Upper lobe of left lung (tissue), 6 donors: ENCODE measurements at regions not wholly inside any gene's neighbourhood (a gene's known extent, or its start where the extent isn't known, plus 50 kb on each side); places are given as distances from the start of the nearest gene placed in this dataset.

Experiments
- ATAC-seq, 2 donors: fragments of 200-7000 bp; cut with Tn5 transposase; one replicate each; pipeline ENCODE4 v1.9.1; 2022; ENCODE audit warnings: mild to moderate bottlenecking in 2 of 2, moderate library complexity in 2 of 2; ENCODE audit not compliant: low FRiP score in 2 of 2
- DNase-seq, 2 donors: peaks; one replicate each; pipeline ENCODE4 v3.0.0-alpha.2; 2019 to 2020
- H3K27ac ChIP-seq, 4 donors: fragments of 200-600 bp; sonication (generic); one replicate each; pipeline ENCODE4 v1.5.1; 2016 to 2019
- H3K27me3 ChIP-seq, 4 donors: fragments of 200-600 bp; sonication (generic); one replicate each; pipeline ENCODE4 v1.5.1; 2017 to 2019
- H3K36me3 ChIP-seq, 4 donors: fragments of 200-600 bp; sonication (generic); one replicate each; pipeline ENCODE4 v1.5.1; 2016 to 2019
- H3K4me1 ChIP-seq, 4 donors: fragments of 200-600 bp; sonication (generic); one replicate each; pipeline ENCODE4 v1.5.1; 2018 to 2019
- H3K4me3 ChIP-seq, 4 donors: fragments of 200-600 bp; sonication (generic); one replicate each; pipeline ENCODE4 v1.5.1; 2017 to 2019; ENCODE audit warnings: mild to moderate bottlenecking in 2 of 4, moderate library complexity in 1 of 4
- H3K9me3 ChIP-seq, 4 donors: fragments of 200-600 bp; sonication (generic); one replicate each; pipeline ENCODE4 v1.5.1; 2018 to 2019
- EP300 ChIP-seq, 4 donors: sonication (generic); formaldehyde crosslinking; IDR thresholded peaks; one replicate each; pipeline ENCODE4 v1.5.1; 2017; ENCODE audit warnings: antibody characterized with exemption in 4 of 4, control low read depth in 2 of 4
- POLR2A ChIP-seq, 4 donors: fragments of 450-650 bp; IDR thresholded peaks; one replicate each; pipeline ENCODE4 v1.5.1; 2016 to 2017; ENCODE audit warnings: antibody characterized with exemption in 4 of 4, mild to moderate bottlenecking in 2 of 4
- POLR2AphosphoS5 ChIP-seq, 2 donors: sonication (generic); formaldehyde crosslinking; IDR thresholded peaks; one replicate each; pipeline ENCODE4 v1.5.1; 2017; ENCODE audit warnings: antibody characterized with exemption in 2 of 2
- WGBS, 2 donors: methylation state at CpG; one replicate each; pipeline ENCODE4 v1.1.5; 2017 to 2018; 5-methylcytosine and 5-hydroxymethylcytosine counted together
- TF ChIP-seq, protein P1 (sequence below), 6 experiments: fragments of 450-650 bp in 4 of 6; fragments of 200-600 bp in 2 of 6; sonication (generic) in 2 of 6; IDR thresholded peaks; one replicate each; pipeline ENCODE4 v1.5.1; 2016 to 2019; ENCODE audit warnings: antibody characterized with exemption in 6 of 6
- donor health status: DM: no; HTN: no; CAD: no; lungs with moderate emphysema.
- donor health status: DM: no; HTN: yes; CAD: no; lungs with severe emphysema.

- WGBS, 2 donors, result 42 to 47% methylated on average over 4 to 5 of the region's 5 CpGs
- peaks cover 0 to 7% (median 0%) of the 10 kb centered on the region in 4 donors for H3K9me3 ChIP-seq
- no peaks in the 10 kb centered on the region for H3K27me3 ChIP-seq
- no peaks in the 10 kb centered on the region for H3K4me1 ChIP-seq
- no peak overlapping the region for H3K27ac ChIP-seq
- H3K36me3 ChIP-seq, result no peaks in the 10 kb centered on the region
- no peak for ATAC-seq
- DNase-seq, result no peak
- no peak overlapping the region for H3K4me3 ChIP-seq
- no peak for TF ChIP-seq POLR2AphosphoS5 (IDR thresholded peaks at IDR 0.05)
- no peak for TF ChIP-seq EP300 (IDR thresholded peaks at IDR 0.05)
- TF ChIP-seq, protein P1, sequence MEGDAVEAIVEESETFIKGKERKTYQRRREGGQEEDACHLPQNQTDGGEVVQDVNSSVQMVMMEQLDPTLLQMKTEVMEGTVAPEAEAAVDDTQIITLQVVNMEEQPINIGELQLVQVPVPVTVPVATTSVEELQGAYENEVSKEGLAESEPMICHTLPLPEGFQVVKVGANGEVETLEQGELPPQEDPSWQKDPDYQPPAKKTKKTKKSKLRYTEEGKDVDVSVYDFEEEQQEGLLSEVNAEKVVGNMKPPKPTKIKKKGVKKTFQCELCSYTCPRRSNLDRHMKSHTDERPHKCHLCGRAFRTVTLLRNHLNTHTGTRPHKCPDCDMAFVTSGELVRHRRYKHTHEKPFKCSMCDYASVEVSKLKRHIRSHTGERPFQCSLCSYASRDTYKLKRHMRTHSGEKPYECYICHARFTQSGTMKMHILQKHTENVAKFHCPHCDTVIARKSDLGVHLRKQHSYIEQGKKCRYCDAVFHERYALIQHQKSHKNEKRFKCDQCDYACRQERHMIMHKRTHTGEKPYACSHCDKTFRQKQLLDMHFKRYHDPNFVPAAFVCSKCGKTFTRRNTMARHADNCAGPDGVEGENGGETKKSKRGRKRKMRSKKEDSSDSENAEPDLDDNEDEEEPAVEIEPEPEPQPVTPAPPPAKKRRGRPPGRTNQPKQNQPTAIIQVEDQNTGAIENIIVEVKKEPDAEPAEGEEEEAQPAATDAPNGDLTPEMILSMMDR (IDR thresholded peaks at IDR 0.05), result no peak
- TF ChIP-seq POLR2A (IDR thresholded peaks at IDR 0.05), result no peak
These were observed 268.5 kb upstream of the LDB2 start for GRCh38 chr4:17166954-17167353.

- ATAC-seq, result no peak
- WGBS, 2 donors, result 71 to 73% methylated on average over 1 of the region's 1 CpG
- TF ChIP-seq POLR2A (IDR thresholded peaks at IDR 0.05), result no peak
- no peak for TF ChIP-seq POLR2AphosphoS5 (IDR thresholded peaks at IDR 0.05)
- TF ChIP-seq, protein P1 (IDR thresholded peaks at IDR 0.05), result no peak
- no peak for TF ChIP-seq EP300 (IDR thresholded peaks at IDR 0.05)
These were observed 266.8 kb upstream of the LDB2 start for GRCh38 chr4:17165286-17165685.

GRCh38 chr4:17164666-17165065 lies 266.2 kb upstream of the LDB2 start:
- WGBS, 2 donors, result 80 to 81% methylated on average over 2 of the region's 2 CpGs
- TF ChIP-seq EP300 (IDR thresholded peaks at IDR 0.05), result no peak
- no peak for TF ChIP-seq POLR2AphosphoS5 (IDR thresholded peaks at IDR 0.05)
- no peak for TF ChIP-seq POLR2A (IDR thresholded peaks at IDR 0.05)
- TF ChIP-seq, protein P1 (IDR thresholded peaks at IDR 0.05), result no peak
- no peak for ATAC-seq
- Histone ChIP-seq H3K36me3 (no peaks in the 10 kb centered on the region), H3K9me3 (peaks cover 0 to 16% (median 0%) of the 10 kb centered on the region in 4 donors), H3K4me3 (no peak overlapping the region), H3K27me3 (no peaks in the 10 kb centered on the region), H3K27ac (no peak overlapping the region), H3K4me1 (no peaks in the 10 kb centered on the region)
- no peak for DNase-seq

More at GRCh38 chr4:17165286-17165685, 266.8 kb upstream of the LDB2 start:
- no peak overlapping the region for H3K27ac ChIP-seq
- H3K4me3 ChIP-seq, result no peak overlapping the region
- H3K9me3 ChIP-seq, result peaks cover 0 to 16% (median 0%) of the 10 kb centered on the region in 4 donors
- no peaks in the 10 kb centered on the region for H3K36me3 ChIP-seq
- no peaks in the 10 kb centered on the region for H3K4me1 ChIP-seq
- no peaks in the 10 kb centered on the region for H3K27me3 ChIP-seq
- no peak for DNase-seq

DNA sequence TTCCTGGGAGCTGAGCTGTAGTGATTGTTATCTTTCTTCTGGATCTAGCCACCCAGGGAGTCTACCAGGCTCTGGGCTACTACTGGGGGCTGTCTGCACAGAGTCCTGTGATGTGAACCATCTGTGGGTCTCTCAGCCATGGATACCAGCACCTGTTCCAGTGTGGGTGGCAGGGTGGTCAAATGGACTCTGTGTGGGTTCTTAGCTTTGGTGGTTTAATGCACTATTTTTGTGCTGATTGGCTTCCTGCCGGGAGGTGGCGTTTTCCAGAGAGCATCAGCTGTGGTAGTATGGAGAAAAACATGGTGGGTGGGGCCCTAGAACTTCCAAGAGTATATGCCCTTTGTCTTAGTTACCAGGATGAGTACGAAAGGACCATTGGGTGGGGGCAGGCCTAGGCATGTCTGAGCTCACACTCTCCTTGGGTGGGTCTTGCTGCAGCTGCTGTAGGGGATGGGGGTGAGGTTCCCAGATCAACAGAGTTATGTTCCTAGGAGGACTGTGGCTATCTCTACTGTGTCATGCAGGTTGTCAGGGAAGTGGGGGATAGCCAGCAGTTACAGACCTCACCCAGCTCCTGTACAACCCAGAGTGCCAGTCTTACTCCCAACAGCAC lies 264.8 kb upstream of the LDB2 start:
- Histone ChIP-seq H3K36me3 (no peaks in the 10 kb centered on the region), H3K27me3 (no peaks in the 10 kb centered on the region), H3K9me3 (peaks cover 0 to 16% (median 0%) of the 10 kb centered on the region in 4 donors), H3K4me3 (no peak overlapping the region), H3K4me1 (no peaks in the 10 kb centered on the region), H3K27ac (no peak overlapping the region)
- ATAC-seq (no peak), DNase-seq (no peak)
- 96 to 100% methylated on average over 3 of the region's 3 CpGs for WGBS, 2 donors
- TF ChIP-seq, protein P1 (IDR thresholded peaks at IDR 0.05), result no peak
- TF ChIP-seq EP300 (IDR thresholded peaks at IDR 0.05) (no peak), POLR2AphosphoS5 (IDR thresholded peaks at IDR 0.05) (no peak), POLR2A (IDR thresholded peaks at IDR 0.05) (no peak)

DNA sequence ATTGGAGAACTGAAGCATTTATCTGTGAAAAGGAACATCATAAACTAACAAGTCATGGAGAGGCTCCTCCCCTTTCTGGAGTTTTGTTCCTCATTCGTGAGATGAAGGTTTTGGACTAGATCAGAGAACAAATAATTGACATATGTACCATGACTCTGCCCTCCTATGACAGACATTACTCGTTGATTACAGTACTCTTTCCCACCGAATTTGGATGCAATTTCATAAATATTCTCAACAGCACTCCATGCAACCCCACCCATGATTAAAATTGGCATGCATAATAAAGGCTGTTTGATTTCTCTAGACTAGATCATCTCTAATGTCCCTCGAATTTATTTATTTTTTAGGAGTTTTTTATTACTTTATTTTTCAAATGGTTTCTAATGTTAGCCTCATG lies 258.9 kb upstream of the LDB2 start:
- Histone ChIP-seq H3K4me1 (no peaks in the 10 kb centered on the region), H3K4me3 (no peak overlapping the region), H3K36me3 (no peaks in the 10 kb centered on the region), H3K9me3 (peaks cover 0 to 13% (median 0%) of the 10 kb centered on the region in 4 donors), H3K27ac (no peak overlapping the region), H3K27me3 (no peaks in the 10 kb centered on the region)
- no peak for DNase-seq
- ATAC-seq, result no peak
- 78 to 79% methylated on average over 4 of the region's 4 CpGs for WGBS, 2 donors
- TF ChIP-seq POLR2A (IDR thresholded peaks at IDR 0.05) (no peak), POLR2AphosphoS5 (IDR thresholded peaks at IDR 0.05) (no peak), EP300 (IDR thresholded peaks at IDR 0.05) (no peak)
- TF ChIP-seq, protein P1 (IDR thresholded peaks at IDR 0.05), result no peak
